ENCODE measurements at regions not wholly inside any gene's neighbourhood (a gene's known extent, or its start where the extent isn't known, plus 50 kb on each side); places are given as distances from the start of the nearest gene placed in this dataset.

DNA sequence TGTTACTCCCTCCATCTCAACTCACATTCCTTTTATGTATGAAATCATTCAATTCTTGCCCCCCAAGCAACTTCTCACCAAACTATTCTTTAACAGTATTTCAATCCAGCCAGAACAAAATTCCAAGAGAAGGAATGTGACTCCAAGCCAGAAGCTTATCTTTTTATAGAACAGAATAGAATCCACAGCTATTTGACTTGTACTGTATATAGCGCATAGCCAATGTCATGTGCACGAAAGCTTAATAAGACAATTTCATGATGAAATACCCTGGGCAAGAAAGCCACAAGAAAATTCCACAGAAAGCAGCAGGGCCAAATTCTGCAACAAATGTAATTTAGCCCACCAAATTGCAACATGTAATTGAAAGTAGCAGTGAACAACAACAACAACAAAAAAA is 127.6 kb upstream of the UBE2E2 start (continued):
- TF ChIP-seq MCM2 (IDR thresholded peaks at IDR 0.05; ENCODE audit: low read depth), result no peak
- no peak for TF ChIP-seq NR3C1 (CRISPR knock-in tag; IDR thresholded peaks at IDR 0.05)
- TF ChIP-seq DACH1 (IDR thresholded peaks at IDR 0.05; ENCODE audit: partially characterized antibody), result no peak
- TF ChIP-seq, protein P1, sequence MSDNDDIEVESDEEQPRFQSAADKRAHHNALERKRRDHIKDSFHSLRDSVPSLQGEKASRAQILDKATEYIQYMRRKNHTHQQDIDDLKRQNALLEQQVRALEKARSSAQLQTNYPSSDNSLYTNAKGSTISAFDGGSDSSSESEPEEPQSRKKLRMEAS (CRISPR knock-in tag; IDR thresholded peaks at IDR 0.05), result no peak

DNA sequence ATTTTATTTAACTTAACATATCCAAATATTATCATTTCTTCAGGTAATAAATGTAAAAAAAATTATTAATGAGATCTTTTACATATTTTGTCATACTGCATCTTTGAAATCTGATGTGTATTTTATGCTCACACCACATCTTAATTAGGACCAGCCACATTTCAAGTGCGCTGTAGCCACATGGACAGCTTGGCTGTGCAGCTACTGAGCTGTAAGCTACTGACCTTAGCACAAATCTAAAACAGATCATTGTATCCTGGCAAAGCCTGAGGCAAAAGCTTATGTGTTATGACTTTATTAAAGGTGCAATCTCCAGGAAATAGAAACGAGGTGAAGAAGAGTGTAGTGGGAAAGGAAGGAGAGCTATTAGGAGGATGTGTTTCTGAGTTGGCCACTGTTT is 126.7 kb upstream of the UBE2E2 start:
- H3K4me1 ChIP-seq (replicated peaks in 1 of 2; ENCODE audit: control insufficient read depth in 2 of 2, insufficient read depth in 2 of 2, low read length in 2 of 2), result no peaks in the 10 kb centered on the region
- H3K4me3 ChIP-seq, result no peak overlapping the region
- no peak overlapping the region for H3K9ac ChIP-seq (ENCODE audit: insufficient read depth in 1 of 2, low read depth in 2 of 2, low read length in 2 of 2)
- POLR2A ChIA-PET, result no interaction called here
- intact Hi-C loops (cut with micrococcal nuclease), result no loop called here
- H3K9me3 ChIP-seq (replicated peaks; ENCODE audit: control insufficient read depth, insufficient read depth, low read depth, low read length), result no peaks in the 10 kb centered on the region
- no peak overlapping the region for H3K27ac ChIP-seq (ENCODE audit: extremely low read depth, low read depth, low read length)
- no TSS peak for BruUV-seq (replicated peaks)
- H2AFZ ChIP-seq (ENCODE audit: low read depth, low read length), result no peak overlapping the region
- H3K4me2 ChIP-seq (ENCODE audit: insufficient read depth, low read length), result no peak overlapping the region
- in situ Hi-C loops (cut with MboI), result no loop called here
- no peak for DNase-seq (ENCODE audit: extremely low read depth in 1 of 4, low spot score in 3 of 4)
- H3K36me3 ChIP-seq (ENCODE audit: control insufficient read depth, insufficient read depth, low read length), result no peaks in the 10 kb centered on the region
- H3K27me3 ChIP-seq (ENCODE audit: control insufficient read depth in 2 of 2, insufficient read depth in 2 of 2, low read length in 2 of 2), result no peaks in the 10 kb centered on the region
- no peaks in the 10 kb centered on the region for H4K20me1 ChIP-seq (replicated peaks; ENCODE audit: control insufficient read depth, insufficient read depth, low read length)
- FAIRE-seq, result no peak
- H3K9me1 ChIP-seq (ENCODE audit: control insufficient read depth, insufficient read depth, low read length), result no peaks in the 10 kb centered on the region
- CTCF ChIA-PET (ENCODE audit: low intra/inter-chr PET ratio), result interaction anchor here (0.6 kb wide), 1 partner anchor 644 kb away, joined by 3 read pairs; no protein-coding TSS in a partner anchor
- ATAC-seq, result no peak
- 0% methylated on average over 2 of the region's 2 CpGs for WGBS (ENCODE audit: insufficient coverage, low coverage, missing lambda C conversion rate)
- no peaks in the 10 kb centered on the region for H3K79me2 ChIP-seq (ENCODE audit: control insufficient read depth, insufficient read depth, low read length)
- no peak for TF ChIP-seq ARID1B (IDR thresholded peaks at IDR 0.05)
- no peak for TF ChIP-seq ZNF143 (CRISPR knock-in tag; IDR thresholded peaks at IDR 0.05)
- TF ChIP-seq NR4A1 (CRISPR knock-in tag; IDR thresholded peaks at IDR 0.05), result no peak
- no peak for TF ChIP-seq NR4A1 (tag; IDR thresholded peaks at IDR 0.05)
- TF ChIP-seq PYGO2 (tag; IDR thresholded peaks at IDR 0.05), result no peak
- no peak for TF ChIP-seq RAD21 (CRISPR knock-in tag; conservative IDR thresholded peaks at IDR 0.05 in 1 of 2, IDR thresholded peaks at IDR 0.05 in 1 of 2)
- TF ChIP-seq ZFP1 (CRISPR knock-in tag; IDR thresholded peaks at IDR 0.05), result no peak
- TF ChIP-seq ELF2 (CRISPR knock-in tag; IDR thresholded peaks at IDR 0.05), result no peak
- TF ChIP-seq, protein P2, sequence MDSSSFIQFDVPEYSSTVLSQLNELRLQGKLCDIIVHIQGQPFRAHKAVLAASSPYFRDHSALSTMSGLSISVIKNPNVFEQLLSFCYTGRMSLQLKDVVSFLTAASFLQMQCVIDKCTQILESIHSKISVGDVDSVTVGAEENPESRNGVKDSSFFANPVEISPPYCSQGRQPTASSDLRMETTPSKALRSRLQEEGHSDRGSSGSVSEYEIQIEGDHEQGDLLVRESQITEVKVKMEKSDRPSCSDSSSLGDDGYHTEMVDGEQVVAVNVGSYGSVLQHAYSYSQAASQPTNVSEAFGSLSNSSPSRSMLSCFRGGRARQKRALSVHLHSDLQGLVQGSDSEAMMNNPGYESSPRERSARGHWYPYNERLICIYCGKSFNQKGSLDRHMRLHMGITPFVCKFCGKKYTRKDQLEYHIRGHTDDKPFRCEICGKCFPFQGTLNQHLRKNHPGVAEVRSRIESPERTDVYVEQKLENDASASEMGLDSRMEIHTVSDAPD (CRISPR knock-in tag; IDR thresholded peaks at IDR 0.05), result no peak
- TF ChIP-seq PCBP1 (IDR thresholded peaks at IDR 0.05; ENCODE audit: low read depth, low read length, poor library complexity, severe bottlenecking), result no peak
- TF ChIP-seq ZNF561 (CRISPR knock-in tag; conservative IDR thresholded peaks at IDR 0.05), result no peak
- TF ChIP-seq TOE1 (IDR thresholded peaks at IDR 0.05; ENCODE audit: borderline replicate concordance), result no peak
- TF ChIP-seq TOE1 (CRISPR knock-in tag; IDR thresholded peaks at IDR 0.05; ENCODE audit: borderline replicate concordance, low read depth), result no peak
- TF ChIP-seq ESRRA (IDR thresholded peaks at IDR 0.05; ENCODE audit: borderline replicate concordance, low read depth), result no peak
- TF ChIP-seq, protein P3, sequence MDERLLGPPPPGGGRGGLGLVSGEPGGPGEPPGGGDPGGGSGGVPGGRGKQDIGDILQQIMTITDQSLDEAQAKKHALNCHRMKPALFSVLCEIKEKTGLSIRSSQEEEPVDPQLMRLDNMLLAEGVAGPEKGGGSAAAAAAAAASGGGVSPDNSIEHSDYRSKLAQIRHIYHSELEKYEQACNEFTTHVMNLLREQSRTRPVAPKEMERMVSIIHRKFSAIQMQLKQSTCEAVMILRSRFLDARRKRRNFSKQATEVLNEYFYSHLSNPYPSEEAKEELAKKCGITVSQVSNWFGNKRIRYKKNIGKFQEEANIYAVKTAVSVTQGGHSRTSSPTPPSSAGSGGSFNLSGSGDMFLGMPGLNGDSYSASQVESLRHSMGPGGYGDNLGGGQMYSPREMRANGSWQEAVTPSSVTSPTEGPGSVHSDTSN (CRISPR knock-in tag; IDR thresholded peaks at IDR 0.05; ENCODE audit: low read depth), result no peak
- TF ChIP-seq, protein P3 (tag; conservative IDR thresholded peaks at IDR 0.05; ENCODE audit: low read depth), result no peak
